ENCODE measurements at regions not wholly inside any gene's neighbourhood (a gene's known extent, or its start where the extent isn't known, plus 50 kb on each side); places are given as distances from the start of the nearest gene placed in this dataset.

DNA sequence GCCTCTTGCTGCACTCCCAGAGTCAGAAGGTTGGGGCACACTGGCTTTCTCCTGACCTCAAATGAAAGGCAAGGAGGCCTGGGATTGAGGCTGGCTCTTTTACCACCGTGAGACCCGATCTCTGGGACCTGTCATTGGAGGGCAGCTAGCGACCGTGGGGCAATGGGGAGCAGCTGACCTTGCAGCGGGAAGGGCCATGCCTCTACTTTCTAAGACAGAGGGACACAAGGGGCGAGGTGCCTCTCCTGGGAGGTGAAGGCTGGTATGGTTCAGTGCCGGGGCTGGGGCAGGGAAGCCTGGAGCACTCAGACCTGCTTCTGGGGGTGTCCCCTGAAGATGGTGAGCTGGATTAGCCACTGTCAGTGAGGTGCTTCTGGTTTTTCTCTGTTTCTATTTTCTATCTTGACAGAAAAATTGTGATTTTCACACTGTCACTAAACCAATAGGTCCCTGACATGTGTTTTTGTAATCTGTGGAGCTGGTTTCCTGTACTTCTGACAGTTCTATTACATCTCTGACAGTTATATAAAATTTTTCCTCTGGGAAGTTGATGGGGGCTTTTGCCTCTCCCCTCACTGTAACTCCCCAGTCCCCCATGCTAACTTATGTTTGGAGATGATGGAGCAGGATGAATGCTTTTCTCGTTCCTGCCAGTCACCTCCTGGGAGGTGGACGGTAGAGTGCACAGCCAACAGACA is 340.8 kb downstream of the RPS24 start:
- DNase-seq, result no peak

DNA sequence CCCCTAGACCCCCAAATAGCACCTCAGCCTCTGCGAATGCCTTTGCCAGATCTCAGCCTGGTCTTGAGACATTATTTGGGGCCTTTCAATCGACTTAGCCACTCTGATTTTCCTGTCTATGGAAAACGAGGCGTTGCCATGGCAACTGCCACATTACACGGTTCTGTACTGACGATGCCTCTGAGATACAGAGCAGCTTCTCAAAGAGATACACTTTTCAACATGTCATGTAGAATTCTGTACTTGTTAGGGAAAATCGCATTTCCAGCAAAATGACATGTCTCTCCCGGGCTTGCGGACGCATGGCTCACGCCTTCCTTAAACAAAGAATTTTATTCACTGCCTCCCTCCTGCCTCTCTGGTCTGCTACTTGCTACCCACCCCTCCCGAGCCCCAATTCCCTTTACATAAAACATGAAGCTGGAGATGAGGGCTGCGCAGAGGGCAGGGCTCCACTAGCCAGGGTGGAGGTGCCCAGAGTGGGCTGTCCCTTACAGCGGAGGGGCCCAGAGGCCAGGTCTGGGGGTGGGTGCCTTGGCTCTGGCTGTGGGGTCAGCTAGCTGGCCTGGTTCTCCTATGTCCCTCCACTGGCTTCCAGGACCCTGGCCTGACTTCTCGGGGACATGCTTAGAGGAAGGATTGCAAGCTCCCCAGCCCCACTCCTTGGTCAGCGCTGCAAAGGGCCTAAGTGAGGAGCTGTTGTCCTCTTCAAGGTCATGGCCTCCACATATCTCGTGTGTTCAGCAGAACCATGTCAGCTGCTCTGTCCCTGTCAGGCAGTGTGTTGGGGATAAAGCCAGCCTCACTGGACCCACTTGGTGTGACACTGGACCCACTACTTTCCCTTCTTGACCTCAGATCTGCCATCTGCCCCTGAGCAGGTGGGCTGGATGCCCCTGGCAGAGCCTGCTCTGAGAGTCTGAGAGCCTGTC is 342.5 kb downstream of the RPS24 start:
- DNase-seq, result no peak

DNA sequence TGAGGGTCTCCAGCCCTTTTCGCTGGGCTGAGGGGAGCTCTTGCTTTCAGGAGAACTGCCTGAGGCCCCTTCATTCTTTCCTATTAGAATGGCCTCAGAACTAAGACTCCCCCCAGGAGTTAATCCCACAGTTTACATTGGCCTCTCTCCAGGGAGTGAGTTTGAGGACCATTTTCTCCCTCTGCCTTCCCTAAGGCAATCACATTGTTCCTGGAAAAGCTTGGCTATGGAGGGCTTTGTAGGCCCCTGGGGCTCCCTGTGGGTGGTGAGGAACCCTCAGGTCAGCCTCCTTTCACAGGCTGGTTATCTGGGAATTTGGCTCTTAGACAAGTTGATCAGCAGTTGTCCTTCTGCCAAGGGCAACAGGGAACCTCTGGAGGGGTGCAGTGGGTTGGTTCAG is 343.7 kb downstream of the RPS24 start:
- DNase-seq, result no peak

DNA sequence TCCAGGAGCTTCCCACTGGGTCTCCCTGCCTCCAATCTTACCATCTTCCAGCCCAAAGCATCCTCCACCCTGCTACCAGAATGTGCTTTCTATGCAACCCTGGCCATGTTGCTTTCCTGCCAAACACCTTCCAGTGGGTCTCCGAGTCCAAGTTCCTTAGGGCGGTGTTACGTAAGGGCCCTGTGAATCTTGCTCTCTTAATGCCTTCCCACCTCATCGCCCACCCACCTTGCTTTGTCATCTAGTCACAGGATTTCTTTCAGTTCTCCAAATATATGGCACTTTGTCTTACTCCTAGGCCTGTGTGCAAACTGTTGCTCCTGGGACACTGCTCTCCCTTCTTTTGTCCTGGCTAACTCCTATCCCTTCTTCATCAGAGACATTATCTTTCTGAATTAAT is 344.5 kb downstream of the RPS24 start:
- DNase-seq, result no peak

DNA sequence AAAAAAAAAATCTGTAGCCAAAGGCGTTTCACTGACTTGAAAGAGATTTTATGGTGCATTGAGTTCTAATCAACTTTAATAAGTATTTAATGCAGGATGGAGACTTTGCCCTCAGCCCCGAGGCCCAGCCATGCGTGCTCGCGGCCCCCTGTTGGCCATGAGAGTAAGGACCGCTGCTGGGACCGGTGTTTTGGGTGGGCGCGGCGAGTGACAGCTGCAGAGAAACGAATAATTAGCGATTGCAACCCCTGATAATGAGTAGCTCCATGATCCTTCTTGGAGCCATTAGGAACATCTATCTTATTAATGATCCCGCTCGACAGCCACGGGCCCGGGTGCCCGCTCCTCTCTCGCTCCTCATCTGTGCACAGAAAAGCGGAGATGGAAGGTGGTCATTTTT is 347.4 kb downstream of the RPS24 start:
- no peak for DNase-seq

DNA sequence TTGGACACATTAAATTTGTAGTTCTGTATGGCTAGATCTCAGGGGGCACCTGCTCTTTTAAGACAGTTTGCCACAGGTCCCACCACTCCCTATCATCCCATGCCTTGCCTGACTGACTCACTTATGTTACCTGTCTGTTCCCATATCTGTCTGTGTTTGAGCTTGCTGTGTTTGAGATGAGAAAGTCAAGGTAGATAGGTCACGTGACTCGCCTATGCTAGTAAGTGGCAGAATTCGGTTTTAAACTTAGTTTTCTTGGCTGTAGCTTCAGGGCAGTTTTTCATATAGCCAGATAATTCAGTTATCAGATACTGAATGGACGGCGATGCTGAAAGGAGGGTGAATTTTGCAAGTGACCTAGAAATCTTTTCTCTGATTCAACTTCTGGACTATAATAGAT is 348.4 kb downstream of the RPS24 start:
- DNase-seq, result no peak

DNA sequence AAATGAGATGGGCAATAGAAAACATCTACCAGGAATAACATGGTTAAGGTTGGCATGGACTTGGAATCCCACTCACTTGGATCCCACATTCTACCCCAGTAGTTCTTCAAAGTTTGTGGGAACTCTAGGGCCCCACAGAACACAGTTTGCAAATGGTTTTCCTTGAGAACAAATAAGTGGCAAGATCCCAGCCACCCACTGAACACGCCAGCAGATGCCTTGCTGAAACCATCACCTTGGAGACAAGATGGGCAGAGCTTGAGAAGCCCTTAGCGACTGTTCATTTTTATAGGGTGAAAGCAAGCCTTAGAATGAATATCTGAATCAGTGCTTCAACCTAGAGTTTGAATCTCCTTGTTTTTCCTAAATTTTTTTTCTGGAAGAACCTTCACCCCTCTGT is 349.1 kb downstream of the RPS24 start:
- no peak for DNase-seq

DNA sequence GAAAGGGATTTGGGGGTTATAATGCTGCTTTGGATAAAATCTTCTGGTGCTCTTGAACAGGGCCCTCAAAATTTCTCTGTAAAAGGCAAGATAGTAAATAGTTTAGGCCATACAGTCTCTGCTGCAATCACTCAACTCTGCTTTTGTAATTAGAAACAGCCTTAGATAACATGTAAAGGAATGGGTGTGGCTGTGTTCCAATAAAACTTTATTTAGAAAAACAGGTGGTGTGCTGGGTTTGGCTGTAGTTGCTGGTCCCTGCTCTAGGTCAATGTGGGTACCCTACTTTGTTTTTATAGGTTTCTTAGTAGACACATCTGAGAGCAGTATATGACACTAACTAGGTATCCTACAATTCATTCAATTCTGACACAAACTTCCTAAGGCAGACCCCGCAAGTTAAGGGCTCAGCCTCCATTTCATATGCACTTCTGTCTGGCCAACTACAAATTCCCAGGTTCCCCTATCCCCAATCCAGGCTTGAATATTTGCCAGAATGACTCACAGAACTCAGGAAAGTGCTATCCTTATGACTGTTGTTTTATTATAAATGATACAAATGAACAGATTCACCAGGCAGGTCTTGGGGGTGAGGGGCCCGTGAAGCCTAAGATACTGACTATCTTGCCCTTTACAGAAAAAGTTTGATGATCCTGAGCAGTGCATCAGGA is 349.9 kb downstream of the RPS24 start:
- DNase-seq, result no peak

DNA sequence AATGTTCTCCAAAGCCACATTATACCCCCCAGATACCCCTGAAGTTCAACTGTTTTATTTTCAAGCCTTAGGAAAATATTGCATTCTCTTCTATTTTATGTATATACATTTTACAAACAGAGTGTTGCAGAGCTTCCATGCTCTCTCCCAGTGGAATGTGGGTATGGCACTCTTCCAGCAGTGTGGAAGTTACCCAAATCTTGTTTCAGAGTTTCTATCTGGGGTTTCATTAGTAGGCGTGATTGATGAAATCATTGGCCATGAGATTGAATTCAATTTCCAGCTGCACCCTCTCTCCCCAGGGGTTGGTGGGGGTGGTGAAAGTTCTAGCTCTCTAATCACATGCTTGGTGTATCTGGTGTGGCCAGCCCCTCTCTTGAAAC is 350.4 kb downstream of the RPS24 start:
- no peak for DNase-seq

DNA sequence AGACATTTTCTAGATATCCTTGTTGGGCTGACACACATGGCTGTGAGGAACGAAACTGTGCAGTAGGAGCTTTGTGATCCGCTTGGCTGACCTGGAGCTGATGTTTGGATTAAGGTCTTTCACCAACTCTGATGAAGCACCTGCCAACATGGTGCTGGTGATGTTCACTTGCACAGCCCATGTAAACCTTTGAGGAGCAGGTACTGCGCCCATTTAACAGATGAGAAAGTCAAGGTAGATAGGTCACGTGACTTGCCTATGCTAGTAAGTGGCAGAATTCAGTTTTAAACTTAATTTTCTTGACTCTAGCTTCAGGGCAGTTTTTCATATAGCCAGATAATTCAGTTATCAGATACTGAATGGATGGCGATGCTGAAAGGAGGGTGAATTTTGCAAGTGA is 351.9 kb downstream of the RPS24 start:
- DNase-seq, result no peak

DNA sequence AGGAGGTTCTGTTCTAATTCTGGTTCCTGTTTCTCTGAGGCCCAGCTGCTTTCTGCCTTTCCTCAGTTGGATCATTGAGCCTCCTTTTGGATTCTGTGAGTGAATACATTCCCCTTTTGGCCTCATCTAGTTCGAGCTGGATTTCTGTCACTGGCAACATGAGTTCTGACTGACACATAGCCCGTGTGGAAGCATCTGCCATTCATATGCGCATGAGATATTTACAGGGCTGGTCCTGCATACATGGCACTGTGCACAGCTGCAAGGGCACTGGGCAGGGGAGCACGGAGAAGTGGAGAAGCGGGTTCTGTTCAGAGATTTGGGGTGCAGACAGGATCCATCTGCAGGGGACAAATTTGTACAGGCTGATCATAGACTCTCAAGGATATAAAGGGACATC is 352.8 kb downstream of the RPS24 start:
- DNase-seq, result no peak

DNA sequence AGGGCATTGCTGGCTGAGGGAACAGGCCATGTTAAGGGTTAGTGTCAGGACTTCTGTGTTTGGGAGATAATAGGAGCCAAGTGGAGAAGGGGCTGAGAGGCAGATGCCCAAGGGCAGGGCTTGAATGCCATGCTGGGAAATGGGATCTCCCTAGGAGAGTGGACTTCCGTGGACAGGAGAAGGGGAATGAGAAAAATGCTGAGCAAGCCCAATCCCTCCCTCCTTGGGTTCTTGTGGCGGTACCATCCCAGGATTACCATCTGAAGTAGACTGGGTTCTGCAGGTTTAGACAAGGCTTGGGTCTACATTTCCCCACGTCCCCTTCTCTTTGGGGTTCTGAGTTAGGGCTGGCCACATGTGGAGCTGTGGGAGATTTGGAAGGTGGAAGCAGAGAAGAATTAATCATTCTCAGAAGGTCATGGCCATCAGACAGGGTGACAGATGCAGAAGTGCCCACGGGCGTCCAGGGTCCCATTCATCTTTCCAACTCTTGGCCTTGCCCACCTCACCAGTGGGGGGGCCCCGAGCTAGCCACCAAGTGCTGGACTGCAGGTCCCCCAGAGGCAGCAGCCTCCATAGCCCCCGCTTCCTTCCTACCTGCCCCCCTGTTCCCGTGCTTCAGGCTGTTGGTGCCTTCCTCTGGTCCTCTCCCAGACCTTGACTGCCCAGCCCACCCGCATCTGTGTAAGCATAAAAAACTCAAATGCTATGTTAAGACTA is 354.8 kb downstream of the RPS24 start:
- no peak for DNase-seq

DNA sequence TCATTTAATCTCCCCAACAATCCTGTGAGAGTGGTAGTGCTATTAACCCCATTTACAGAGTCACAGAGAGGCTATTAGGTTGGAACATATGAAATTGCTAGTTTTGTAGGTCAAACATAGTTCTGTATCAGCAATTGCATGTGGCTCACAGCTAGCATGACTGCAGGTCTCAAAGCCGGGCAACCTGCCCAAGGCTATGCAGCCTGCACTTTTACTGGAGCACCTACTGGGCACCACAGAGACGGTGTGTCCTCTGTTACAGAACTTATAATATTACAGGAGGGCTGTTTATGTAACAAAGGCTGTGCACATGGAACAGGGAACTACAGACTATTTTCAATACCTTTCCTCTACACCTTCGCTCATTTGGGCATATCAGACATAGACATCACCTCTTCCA is 355.8 kb downstream of the RPS24 start:
- DNase-seq, result no peak

DNA sequence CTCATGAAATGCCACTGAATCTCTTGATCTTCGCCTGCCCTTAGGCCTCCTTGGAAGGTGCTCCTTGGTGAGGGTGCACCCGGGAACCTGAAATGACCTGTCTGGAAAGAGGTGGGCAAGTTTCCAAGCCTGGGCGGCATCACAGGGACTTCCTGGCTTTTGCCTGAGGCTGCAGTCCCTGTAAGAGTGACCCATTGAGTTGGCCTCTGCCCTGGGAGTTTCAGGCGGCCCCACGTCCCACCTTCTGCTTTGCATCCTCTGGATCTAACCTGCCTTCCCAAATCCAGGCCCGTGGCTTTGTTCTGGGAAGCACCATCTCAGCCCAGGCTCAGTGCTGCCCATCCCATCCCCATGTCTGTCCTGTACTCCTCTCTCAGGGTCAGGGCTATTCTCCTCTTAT is 356.4 kb downstream of the RPS24 start:
- DNase-seq, result no peak

DNA sequence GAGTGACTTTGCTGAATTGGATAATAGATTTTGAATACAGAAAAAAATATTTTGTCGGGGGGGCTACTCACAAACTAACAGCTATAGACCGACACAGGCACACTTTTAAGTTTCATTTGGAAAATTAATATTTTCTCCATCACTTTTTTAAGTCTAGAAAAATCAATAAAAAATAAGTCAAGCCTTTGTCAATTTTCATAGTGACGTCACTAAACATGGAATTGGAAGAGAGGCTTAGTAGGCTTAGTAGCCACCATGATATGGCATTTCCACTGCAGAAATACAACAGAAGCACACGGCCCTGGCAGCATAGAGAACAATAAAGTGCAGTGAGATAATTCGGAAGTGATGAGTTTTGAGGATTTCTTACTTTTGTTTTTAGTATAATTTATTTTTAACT is 357.2 kb downstream of the RPS24 start:
- DNase-seq, result no peak

DNA sequence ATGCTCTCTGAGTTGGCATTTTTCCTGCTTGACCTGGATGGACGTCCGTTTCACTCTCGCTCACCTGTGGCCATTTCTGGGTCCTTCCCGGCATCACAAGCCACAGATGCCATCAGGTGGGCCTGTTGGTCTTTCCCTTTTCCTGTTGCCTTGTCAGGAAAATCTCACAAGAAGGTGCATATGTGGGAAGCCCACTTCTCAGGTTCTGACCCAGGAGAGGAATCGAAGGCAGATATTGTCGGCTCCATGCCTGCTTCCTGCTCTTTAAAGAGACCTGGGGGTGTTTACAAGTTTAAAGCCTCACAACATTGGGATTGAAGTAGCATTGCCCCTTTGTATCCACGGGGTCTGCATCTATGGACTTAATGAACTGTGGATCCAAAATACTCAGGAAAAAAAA is 357.9 kb downstream of the RPS24 start:
- no peak for DNase-seq

DNA sequence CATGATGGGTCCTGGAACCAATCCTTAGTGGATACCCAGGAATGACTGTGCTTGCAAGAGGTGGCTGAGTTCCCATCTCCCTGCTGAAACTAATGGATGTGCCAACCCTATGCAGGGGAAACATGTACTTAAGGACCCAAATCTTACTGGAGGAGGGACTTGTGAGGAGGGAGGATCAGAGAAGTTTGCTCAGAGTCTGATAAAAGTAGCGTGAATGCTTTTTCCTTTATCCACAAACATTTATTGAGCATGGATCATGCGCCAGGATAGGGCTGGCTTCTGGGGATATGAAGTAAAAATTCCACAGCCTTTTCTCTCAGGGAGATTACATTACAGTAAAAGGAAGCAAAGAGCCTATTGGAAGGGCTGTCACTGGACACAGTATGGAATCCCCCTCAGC is 358.5 kb downstream of the RPS24 start:
- DNase-seq, result no peak

DNA sequence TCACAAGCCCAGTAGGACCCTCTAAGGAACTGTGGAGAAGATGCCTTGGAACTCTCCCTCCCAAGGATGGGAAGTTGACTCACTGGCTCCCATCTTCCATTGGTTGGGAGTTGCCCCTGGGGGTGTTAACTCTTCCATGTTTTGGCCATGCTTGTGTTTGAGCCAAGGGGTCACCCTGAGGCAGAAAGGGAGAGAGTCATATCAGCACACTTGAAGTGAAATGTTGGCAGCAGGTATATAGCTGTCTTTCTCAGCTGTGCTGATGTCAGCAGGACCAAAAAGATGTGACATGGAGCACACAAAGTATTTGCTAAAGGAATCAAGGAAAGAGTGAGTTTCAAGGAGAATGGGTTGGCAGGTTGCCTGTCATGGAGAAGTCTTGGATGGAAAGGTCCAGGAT is 359.4 kb downstream of the RPS24 start:
- no peak for DNase-seq

DNA sequence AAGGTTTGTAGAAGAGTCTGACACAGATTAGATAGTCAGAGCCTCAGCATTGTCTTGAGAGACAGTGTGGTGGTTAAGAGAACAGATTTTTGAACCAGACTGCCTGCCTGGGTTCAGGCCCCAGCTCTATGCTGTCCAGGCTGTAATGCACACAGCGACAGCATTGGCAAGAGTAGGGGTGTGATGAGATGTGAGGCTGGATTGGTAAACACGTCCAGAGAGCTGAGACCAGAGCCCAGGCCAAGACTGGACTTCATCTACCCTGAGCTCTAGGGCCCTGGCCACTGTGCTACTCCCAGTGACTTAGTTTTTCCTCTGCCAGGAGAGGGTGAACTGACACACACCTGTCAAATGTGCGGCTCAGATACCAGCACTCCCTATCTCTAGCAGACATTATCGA is 360.4 kb downstream of the RPS24 start:
- DNase-seq, result no peak

DNA sequence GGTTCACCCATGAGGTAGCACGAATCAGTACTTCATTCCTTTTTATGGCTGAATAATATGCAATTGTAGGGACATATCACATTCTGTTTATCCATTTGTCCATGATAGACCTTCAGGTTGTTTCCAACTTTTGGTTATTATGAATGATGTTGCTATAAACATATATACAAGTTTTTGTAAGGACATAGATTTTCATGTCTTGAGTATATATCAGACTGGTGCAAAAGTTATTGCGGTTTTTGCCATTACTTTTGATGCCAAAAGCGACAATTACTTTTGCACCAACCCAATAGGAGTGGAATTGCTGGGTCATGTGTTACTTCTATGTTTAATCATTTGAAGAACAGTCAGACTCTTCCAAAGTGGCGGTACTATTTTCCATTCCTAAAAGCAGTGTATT is 361.5 kb downstream of the RPS24 start:
- DNase-seq, result no peak

DNA sequence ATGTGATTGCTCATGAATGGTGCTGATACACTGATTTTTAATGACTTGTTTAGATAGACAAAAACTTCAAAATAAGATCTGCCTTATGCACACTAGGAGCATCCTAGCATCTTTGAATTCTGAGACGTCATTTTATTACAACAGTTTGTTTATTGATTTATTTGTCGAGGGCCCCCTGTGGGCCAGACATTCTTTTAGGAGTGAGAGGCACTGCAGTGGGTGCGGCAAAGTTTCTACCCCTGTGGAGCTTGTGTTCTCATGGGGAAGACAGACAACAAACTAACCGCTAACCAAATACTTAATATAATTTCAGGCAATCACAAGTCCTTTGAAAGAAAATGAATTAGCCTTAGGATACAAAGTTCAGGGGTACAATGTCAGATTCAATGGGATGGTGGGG is 363.1 kb downstream of the RPS24 start:
- no peak for DNase-seq

DNA sequence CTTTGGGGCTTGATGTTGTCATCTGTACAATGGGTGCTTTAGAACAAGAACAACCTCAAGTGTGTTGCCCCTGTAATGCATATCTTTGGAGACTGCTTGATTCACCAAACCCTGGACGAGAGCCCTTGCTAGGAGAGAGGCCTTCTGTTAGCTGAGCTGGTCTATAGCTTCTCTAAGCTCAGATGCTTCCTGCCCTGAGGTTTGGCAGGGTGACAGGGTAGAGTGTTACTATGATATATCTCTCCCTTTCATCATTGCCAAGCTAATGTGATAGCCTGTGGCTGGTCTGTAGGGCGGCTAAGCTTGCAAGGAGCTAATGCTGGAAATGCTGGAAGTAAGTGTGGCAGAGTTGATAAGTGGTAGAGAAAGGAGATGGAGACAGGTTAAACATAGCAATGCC is 364.1 kb downstream of the RPS24 start:
- DNase-seq, result no peak

DNA sequence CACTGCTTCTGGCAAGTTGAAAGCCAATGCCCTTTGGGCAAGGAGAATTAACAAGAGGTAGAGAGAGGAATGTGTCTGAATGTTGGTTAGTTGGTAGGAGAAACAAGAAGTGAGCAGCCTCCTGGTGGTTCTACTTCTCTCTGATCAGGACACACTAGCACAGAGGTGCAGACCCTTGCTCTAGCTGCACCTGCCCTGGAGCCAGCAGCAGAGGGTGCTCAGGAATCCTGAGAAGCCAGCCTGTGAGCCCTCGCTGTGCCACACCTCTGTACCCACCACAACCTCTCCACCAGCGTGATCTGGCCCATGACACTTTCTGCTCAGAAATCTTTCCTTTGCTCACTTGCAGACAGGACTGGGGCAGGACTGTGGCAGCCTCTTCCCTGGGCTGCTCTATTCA is 364.7 kb downstream of the RPS24 start:
- DNase-seq, result no peak
